Suprapubic skin (tissue), 3 donors: ENCODE measurements at regions not wholly inside any gene's neighbourhood (a gene's known extent, or its start where the extent isn't known, plus 50 kb on each side); places are given as distances from the start of the nearest gene placed in this dataset.

Experiments
- EP300 ChIP-seq: sonication (generic); formaldehyde crosslinking; IDR thresholded peaks from one replicate; pipeline ENCODE4 v1.6.1; 2017; ENCODE audit warnings: antibody characterized with exemption
- TF ChIP-seq, protein P1 (sequence below), 2 donors: fragments of 200-600 bp in 1 of 2; fragments of 450-650 bp in 1 of 2; sonication (generic) in 1 of 2; IDR thresholded peaks; one replicate each; pipeline ENCODE4 v1.5.1; 2016 to 2019; ENCODE audit warnings: antibody characterized with exemption in 2 of 2, mild to moderate bottlenecking in 1 of 2, moderate library complexity in 1 of 2

- TF ChIP-seq, protein P1, sequence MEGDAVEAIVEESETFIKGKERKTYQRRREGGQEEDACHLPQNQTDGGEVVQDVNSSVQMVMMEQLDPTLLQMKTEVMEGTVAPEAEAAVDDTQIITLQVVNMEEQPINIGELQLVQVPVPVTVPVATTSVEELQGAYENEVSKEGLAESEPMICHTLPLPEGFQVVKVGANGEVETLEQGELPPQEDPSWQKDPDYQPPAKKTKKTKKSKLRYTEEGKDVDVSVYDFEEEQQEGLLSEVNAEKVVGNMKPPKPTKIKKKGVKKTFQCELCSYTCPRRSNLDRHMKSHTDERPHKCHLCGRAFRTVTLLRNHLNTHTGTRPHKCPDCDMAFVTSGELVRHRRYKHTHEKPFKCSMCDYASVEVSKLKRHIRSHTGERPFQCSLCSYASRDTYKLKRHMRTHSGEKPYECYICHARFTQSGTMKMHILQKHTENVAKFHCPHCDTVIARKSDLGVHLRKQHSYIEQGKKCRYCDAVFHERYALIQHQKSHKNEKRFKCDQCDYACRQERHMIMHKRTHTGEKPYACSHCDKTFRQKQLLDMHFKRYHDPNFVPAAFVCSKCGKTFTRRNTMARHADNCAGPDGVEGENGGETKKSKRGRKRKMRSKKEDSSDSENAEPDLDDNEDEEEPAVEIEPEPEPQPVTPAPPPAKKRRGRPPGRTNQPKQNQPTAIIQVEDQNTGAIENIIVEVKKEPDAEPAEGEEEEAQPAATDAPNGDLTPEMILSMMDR (IDR thresholded peaks at IDR 0.05), result no peak
- TF ChIP-seq EP300, result no peak
These were observed 108.5 kb upstream of the TMEM260 start for GRCh38 chr14:56471056-56471455.
